K562 (cell line): ENCODE measurements at regions not wholly inside any gene's neighbourhood (a gene's known extent, or its start where the extent isn't known, plus 50 kb on each side); places are given as distances from the start of the nearest gene placed in this dataset.

Source experiments
- ASH1L ChIP-seq: fragments of 450-650 bp; IDR thresholded peaks from 2 replicates; pipeline ENCODE4 v1.6.1; 2018; ENCODE audit warnings: borderline replicate concordance, mild to moderate bottlenecking, low read depth; ENCODE audit not compliant: partially characterized antibody
- CHD4 ChIP-seq: fragments of 200-600 bp; sonication (generic); IDR thresholded peaks from 3 replicates; pipeline ENCODE4 v1.6.1; 2012; ENCODE audit warnings: low read depth, mild to moderate bottlenecking, mixed read lengths, low read length, inconsistent platforms; ENCODE audit not compliant: insufficient read depth, insufficient replicate concordance, poor library complexity, severe bottlenecking
- DPF2 ChIP-seq: fragments of 450-650 bp; IDR thresholded peaks from 2 replicates; pipeline ENCODE4 v1.6.1; 2016
- ETV5 ChIP-seq: sonication (generic); formaldehyde crosslinking; IDR thresholded peaks from 2 replicates; pipeline ENCODE4 v1.4.0; 2020; ENCODE audit warnings: low read depth, mild to moderate bottlenecking, missing genetic modification reagents
- GATAD2A ChIP-seq: fragments of 450-650 bp; IDR thresholded peaks from 2 replicates; pipeline ENCODE4 v1.6.1; 2017
- HDAC3 ChIP-seq: fragments of 450-650 bp; IDR thresholded peaks from 2 replicates; pipeline ENCODE4 v1.6.1; 2018; ENCODE audit warnings: borderline replicate concordance, mild to moderate bottlenecking, moderate library complexity; ENCODE audit not compliant: partially characterized antibody
- HNRNPLL ChIP-seq: fragments of 200-400 bp; formaldehyde crosslinking; IDR thresholded peaks from 2 replicates; pipeline ENCODE4 v1.6.1; 2017; ENCODE audit warnings: low read length, low read depth, mild to moderate bottlenecking; ENCODE audit not compliant: poor library complexity, severe bottlenecking
- KDM4B ChIP-seq, 2 experiments: fragments of 450-650 bp in 1 of 2; sonication (generic) in 1 of 2; IDR thresholded peaks; 2 replicates each; pipeline ENCODE4 v1.6.1; 2016 to 2017; ENCODE audit warnings: borderline replicate concordance in 2 of 2, antibody characterized with exemption in 1 of 2, low read depth in 1 of 2, mild to moderate bottlenecking in 1 of 2
- NFIC ChIP-seq: fragments of 450-650 bp; IDR thresholded peaks from 2 replicates; pipeline ENCODE4 v1.6.1; 2017; ENCODE audit warnings: mild to moderate bottlenecking, inconsistent platforms
- PML ChIP-seq: IDR thresholded peaks from 2 replicates; pipeline ENCODE4 v1.6.1; 2012; ENCODE audit warnings: low read length, inconsistent platforms
- PTRF ChIP-seq: fragments of 450-650 bp; IDR thresholded peaks from 2 replicates; pipeline ENCODE4 v1.6.1; 2016; ENCODE audit warnings: mild to moderate bottlenecking, missing genetic modification characterization, missing compliant biosample characterization
- PYGO2 ChIP-seq: fragments of 450-650 bp; IDR thresholded peaks from 2 replicates; pipeline ENCODE4 v1.6.1; 2016; ENCODE audit warnings: mild to moderate bottlenecking, missing genetic modification characterization, moderate library complexity, missing compliant biosample characterization
- TAF9B ChIP-seq: fragments of 450-650 bp; IDR thresholded peaks from 2 replicates; pipeline ENCODE4 v1.6.1; 2018; ENCODE audit warnings: mild to moderate bottlenecking; ENCODE audit not compliant: partially characterized antibody
- ZKSCAN1 ChIP-seq: fragments of 150-350 bp; IDR thresholded peaks from 2 replicates; pipeline ENCODE4 v1.6.1; 2016; ENCODE audit warnings: low read depth, low read length
- ZKSCAN3 ChIP-seq: fragments of 250-450 bp; sonication (Bioruptor Pico); IDR thresholded peaks from 2 replicates; pipeline ENCODE4 v1.4.0; 2020
- ZNF586 ChIP-seq: fragments of 450-650 bp; formaldehyde crosslinking; conservative IDR thresholded peaks from 2 replicates; pipeline ENCODE4 v1.4.0; 2020; ENCODE audit warnings: mild to moderate bottlenecking, moderate library complexity
- ZNF766 ChIP-seq: fragments of 200-800 bp; sonication (Bioruptor generic); conservative IDR thresholded peaks from 2 replicates; pipeline ENCODE4 v1.6.1; 2016; ENCODE audit warnings: missing genetic modification characterization, missing compliant biosample characterization
- ZNF778 ChIP-seq: fragments of 450-650 bp; formaldehyde crosslinking; IDR thresholded peaks from 2 replicates; pipeline ENCODE4 v1.4.0; 2020; ENCODE audit warnings: mild to moderate bottlenecking, moderate library complexity
- TF ChIP-seq, protein P1 (sequence below): fragments of 200-800 bp; sonication (Bioruptor generic); IDR thresholded peaks from 2 replicates; pipeline ENCODE4 v1.6.1; 2017; ENCODE audit warnings: missing genetic modification characterization, missing compliant biosample characterization
- TF ChIP-seq, protein P2 (sequence below): fragments of 250-450 bp; sonication (Bioruptor Pico); IDR thresholded peaks from 2 replicates; pipeline ENCODE4 v1.8.0; 2021; ENCODE audit warnings: moderate library complexity, mild to moderate bottlenecking, inconsistent platforms
- TF ChIP-seq, protein P3 (sequence below): fragments of 250-450 bp; sonication (Bioruptor Pico); IDR thresholded peaks from 2 replicates; pipeline ENCODE4 v1.4.0; 2020; ENCODE audit warnings: mild to moderate bottlenecking, moderate library complexity
- TF ChIP-seq, protein P4 (sequence below): fragments of 250-450 bp; sonication (Bioruptor Pico); IDR thresholded peaks from 2 replicates; pipeline ENCODE4 v1.8.0; 2021; ENCODE audit warnings: borderline replicate concordance, mild to moderate bottlenecking, moderate library complexity; ENCODE audit not compliant: poor library complexity, severe bottlenecking
- TF ChIP-seq, protein P5 (sequence below): fragments of 450-650 bp; formaldehyde crosslinking; IDR thresholded peaks from 2 replicates; pipeline ENCODE4 v1.4.0; 2020; ENCODE audit warnings: mild to moderate bottlenecking, mixed read lengths

DNA sequence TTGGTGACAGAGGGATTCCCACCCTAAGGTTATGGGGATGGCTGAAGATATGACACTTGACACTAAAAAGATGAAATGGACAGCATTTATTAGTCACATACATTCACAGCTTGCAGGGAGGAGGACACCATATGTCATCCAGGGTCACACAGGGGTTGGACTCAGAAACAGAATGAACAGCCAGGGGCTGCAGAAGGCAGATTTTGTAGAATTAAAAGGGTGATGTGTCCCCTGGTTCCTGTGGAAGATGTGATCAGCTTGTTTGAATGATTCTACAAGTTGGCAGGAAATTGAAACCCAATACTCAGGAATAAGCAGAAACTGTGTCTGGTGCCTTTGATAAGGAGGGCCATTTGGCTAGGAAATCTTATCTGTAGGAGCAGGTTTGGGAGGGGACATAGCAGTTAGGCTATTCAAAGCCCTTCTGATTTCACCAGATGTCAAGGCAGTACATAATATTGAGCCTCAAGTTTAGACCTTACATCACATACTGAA, 102.3 kb upstream of the GRIN3A start (continued):
- no peak for TF ChIP-seq CHD4
- TF ChIP-seq ZKSCAN1: peak; percentile 76; the same call in 1 of the 2 replicates
- TF ChIP-seq, protein P1, sequence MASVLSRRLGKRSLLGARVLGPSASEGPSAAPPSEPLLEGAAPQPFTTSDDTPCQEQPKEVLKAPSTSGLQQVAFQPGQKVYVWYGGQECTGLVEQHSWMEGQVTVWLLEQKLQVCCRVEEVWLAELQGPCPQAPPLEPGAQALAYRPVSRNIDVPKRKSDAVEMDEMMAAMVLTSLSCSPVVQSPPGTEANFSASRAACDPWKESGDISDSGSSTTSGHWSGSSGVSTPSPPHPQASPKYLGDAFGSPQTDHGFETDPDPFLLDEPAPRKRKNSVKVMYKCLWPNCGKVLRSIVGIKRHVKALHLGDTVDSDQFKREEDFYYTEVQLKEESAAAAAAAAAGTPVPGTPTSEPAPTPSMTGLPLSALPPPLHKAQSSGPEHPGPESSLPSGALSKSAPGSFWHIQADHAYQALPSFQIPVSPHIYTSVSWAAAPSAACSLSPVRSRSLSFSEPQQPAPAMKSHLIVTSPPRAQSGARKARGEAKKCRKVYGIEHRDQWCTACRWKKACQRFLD (CRISPR knock-in tag): peak; percentile 98
- TF ChIP-seq NFIC: peak; percentile 97
- no peak for TF ChIP-seq PTRF
- TF ChIP-seq ETV5 (CRISPR knock-in tag): peak; percentile 85
- TF ChIP-seq, protein P2, sequence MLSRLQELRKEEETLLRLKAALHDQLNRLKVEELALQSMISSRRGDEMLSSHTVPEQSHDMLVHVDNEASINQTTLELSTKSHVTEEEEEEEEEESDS (CRISPR knock-in tag): no peak
- TF ChIP-seq HNRNPLL: no peak
- TF ChIP-seq ZNF778 (CRISPR knock-in tag): no peak
- TF ChIP-seq PYGO2 (tag): peak; percentile 75; the same call in 1 of the 2 replicates
- TF ChIP-seq GATAD2A: peak; percentile 92
- TF ChIP-seq ZKSCAN3 (CRISPR knock-in tag): no peak
- TF ChIP-seq ASH1L: no peak
- peak; percentile 99 for TF ChIP-seq PML
- peak; percentile 98 for TF ChIP-seq HDAC3
- TF ChIP-seq, protein P3, sequence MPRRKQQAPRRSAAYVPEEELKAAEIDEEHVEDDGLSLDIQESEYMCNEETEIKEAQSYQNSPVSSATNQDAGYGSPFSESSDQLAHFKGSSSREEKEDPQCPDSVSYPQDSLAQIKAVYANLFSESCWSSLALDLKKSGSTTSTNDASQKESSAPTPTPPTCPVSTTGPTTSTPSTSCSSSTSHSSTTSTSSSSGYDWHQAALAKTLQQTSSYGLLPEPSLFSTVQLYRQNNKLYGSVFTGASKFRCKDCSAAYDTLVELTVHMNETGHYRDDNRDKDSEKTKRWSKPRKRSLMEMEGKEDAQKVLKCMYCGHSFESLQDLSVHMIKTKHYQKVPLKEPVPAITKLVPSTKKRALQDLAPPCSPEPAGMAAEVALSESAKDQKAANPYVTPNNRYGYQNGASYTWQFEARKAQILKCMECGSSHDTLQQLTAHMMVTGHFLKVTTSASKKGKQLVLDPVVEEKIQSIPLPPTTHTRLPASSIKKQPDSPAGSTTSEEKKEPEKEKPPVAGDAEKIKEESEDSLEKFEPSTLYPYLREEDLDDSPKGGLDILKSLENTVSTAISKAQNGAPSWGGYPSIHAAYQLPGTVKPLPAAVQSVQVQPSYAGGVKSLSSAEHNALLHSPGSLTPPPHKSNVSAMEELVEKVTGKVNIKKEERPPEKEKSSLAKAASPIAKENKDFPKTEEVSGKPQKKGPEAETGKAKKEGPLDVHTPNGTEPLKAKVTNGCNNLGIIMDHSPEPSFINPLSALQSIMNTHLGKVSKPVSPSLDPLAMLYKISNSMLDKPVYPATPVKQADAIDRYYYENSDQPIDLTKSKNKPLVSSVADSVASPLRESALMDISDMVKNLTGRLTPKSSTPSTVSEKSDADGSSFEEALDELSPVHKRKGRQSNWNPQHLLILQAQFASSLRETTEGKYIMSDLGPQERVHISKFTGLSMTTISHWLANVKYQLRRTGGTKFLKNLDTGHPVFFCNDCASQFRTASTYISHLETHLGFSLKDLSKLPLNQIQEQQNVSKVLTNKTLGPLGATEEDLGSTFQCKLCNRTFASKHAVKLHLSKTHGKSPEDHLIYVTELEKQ: no peak
- TF ChIP-seq KDM4B (IDR thresholded peaks at IDR 0.05; ENCODE audit: borderline replicate concordance in 2 of 2, low read depth in 1 of 2): no peak
- TF ChIP-seq, protein P4, sequence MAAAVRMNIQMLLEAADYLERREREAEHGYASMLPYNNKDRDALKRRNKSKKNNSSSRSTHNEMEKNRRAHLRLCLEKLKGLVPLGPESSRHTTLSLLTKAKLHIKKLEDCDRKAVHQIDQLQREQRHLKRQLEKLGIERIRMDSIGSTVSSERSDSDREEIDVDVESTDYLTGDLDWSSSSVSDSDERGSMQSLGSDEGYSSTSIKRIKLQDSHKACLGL (CRISPR knock-in tag): no peak
- no peak for TF ChIP-seq ZNF586 (CRISPR knock-in tag)
- peak; percentile 63 for TF ChIP-seq TAF9B
- TF ChIP-seq, protein P5, sequence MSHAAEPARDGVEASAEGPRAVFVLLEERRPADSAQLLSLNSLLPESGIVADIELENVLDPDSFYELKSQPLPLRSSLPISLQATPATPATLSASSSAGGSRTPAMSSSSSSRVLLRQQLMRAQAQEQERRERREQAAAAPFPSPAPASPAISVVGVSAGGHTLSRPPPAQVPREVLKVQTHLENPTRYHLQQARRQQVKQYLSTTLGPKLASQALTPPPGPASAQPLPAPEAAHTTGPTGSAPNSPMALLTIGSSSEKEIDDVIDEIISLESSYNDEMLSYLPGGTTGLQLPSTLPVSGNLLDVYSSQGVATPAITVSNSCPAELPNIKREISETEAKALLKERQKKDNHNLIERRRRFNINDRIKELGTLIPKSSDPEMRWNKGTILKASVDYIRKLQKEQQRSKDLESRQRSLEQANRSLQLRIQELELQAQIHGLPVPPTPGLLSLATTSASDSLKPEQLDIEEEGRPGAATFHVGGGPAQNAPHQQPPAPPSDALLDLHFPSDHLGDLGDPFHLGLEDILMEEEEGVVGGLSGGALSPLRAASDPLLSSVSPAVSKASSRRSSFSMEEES (CRISPR knock-in tag): no peak
- TF ChIP-seq DPF2: peak; percentile 99
- peak; percentile 96 for TF ChIP-seq ZNF766 (CRISPR knock-in tag)
